ENCODE measurements at regions not wholly inside any gene's neighbourhood (a gene's known extent, or its start where the extent isn't known, plus 50 kb on each side); places are given as distances from the start of the nearest gene placed in this dataset.

GRCh38 chr9:19925674-19926503 lies 137.1 kb upstream of the SLC24A2 start:
- TF ChIP-seq RBFOX2 (IDR thresholded peaks at IDR 0.05; ENCODE audit: low read depth, low read length): no peak
- TF ChIP-seq SMAD2 (IDR thresholded peaks at IDR 0.05; ENCODE audit: low read depth, low read length): no peak
- no peak for TF ChIP-seq SETDB1 (IDR thresholded peaks at IDR 0.05; ENCODE audit: low read length)
- no peak for TF ChIP-seq TBL1XR1 (IDR thresholded peaks at IDR 0.05; ENCODE audit: low read length in 2 of 2)
- no peak for TF ChIP-seq CREB1 (IDR thresholded peaks at IDR 0.05)
- no peak for TF ChIP-seq CREB1 (CRISPR knock-in tag; IDR thresholded peaks at IDR 0.05)
- no peak for TF ChIP-seq SRSF9 (IDR thresholded peaks at IDR 0.05; ENCODE audit: borderline replicate concordance, low read depth, low read length)
- no peak for TF ChIP-seq CHD4 (IDR thresholded peaks at IDR 0.05; ENCODE audit: insufficient read depth, insufficient replicate concordance, low read depth, low read length, poor library complexity, severe bottlenecking)
- TF ChIP-seq CBX8 (IDR thresholded peaks at IDR 0.05; ENCODE audit: borderline replicate concordance, extremely low read depth, low read depth, low read length, poor library complexity, severe bottlenecking): no peak
